ENCODE measurements at regions not wholly inside any gene's neighbourhood (a gene's known extent, or its start where the extent isn't known, plus 50 kb on each side); places are given as distances from the start of the nearest gene placed in this dataset.
A peak's percentile ranks its signal among the peaks of the same experiment; 100 is the strongest.

GRCh38 chr6:138570725-138571029, 71.4 kb upstream of the NHSL1 start:
- Histone ChIP-seq H3K27ac (ENCODE audit: low read depth, low read length) (no peak overlapping the region), H3K4me3 (ENCODE audit: low read length in 2 of 2) (no peak overlapping the region), H3K27me3 (ENCODE audit: insufficient read depth, low read length) (no peaks in the 10 kb centered on the region), H3K9me3 (ENCODE audit: control insufficient read depth in 1 of 2, low read length in 2 of 2) (no peaks in the 10 kb centered on the region), H3K36me3 (ENCODE audit: insufficient read depth, low read length) (no peaks in the 10 kb centered on the region), H3K4me1 (ENCODE audit: insufficient read depth, low read length) (no peaks in the 10 kb centered on the region)
- ChIA-PET POLR2A (ENCODE audit: partially characterized antibody) (no interaction called here), CTCF (ENCODE audit: partially characterized antibody) (interaction anchor here (0.9 kb wide), 1 partner anchor 13 kb away, joined by 3 read pairs; no protein-coding TSS in a partner anchor)
- intact Hi-C loops (cut with micrococcal nuclease): no loop called here
- DNase-seq: no peak
- H3K27me3 Mint-ChIP-seq: peaks cover 10 to 16% of the 10 kb centered on the region in 2 donors
- no peaks in the 10 kb centered on the region for H3K36me3 Mint-ChIP-seq
- H3K27ac Mint-ChIP-seq: no peak overlapping the region
- peaks cover 0 to 4% (median 2%) of the 10 kb centered on the region in 4 donors for H3K4me1 Mint-ChIP-seq
- no peak overlapping the region for H3K4me3 Mint-ChIP-seq
- H3K9me3 Mint-ChIP-seq: no peaks in the 10 kb centered on the region

- intact Hi-C loops (cut with micrococcal nuclease): no loop called here
- H3K4me3 Mint-ChIP-seq: no peak overlapping the region
- H3K9me3 Mint-ChIP-seq: no peaks in the 10 kb centered on the region
- H3K36me3 Mint-ChIP-seq: no peaks in the 10 kb centered on the region
- no peak overlapping the region for H3K27ac ChIP-seq (ENCODE audit: low read depth, low read length)
- no peaks in the 10 kb centered on the region for H3K9me3 ChIP-seq (ENCODE audit: control insufficient read depth in 1 of 2, low read length in 2 of 2)
- H3K4me1 Mint-ChIP-seq: peaks cover 0 to 4% (median 2%) of the 10 kb centered on the region in 4 donors
- no peak for DNase-seq
- H3K27ac Mint-ChIP-seq: no peak overlapping the region
- H3K36me3 ChIP-seq (ENCODE audit: insufficient read depth, low read length): no peaks in the 10 kb centered on the region
- H3K27me3 Mint-ChIP-seq: peaks cover 10 to 16% of the 10 kb centered on the region in 2 donors
- H3K4me1 ChIP-seq (ENCODE audit: insufficient read depth, low read length): no peaks in the 10 kb centered on the region
- no peaks in the 10 kb centered on the region for H3K27me3 ChIP-seq (ENCODE audit: insufficient read depth, low read length)
- CTCF ChIA-PET (ENCODE audit: partially characterized antibody): no interaction called here
- POLR2A ChIA-PET (ENCODE audit: partially characterized antibody): no interaction called here
- no peak overlapping the region for H3K4me3 ChIP-seq (ENCODE audit: low read length in 2 of 2)
These were observed 71.9 kb upstream of the NHSL1 start for GRCh38 chr6:138571181-138571580.

GRCh38 chr6:138571585-138572166, 72.4 kb upstream of the NHSL1 start:
- Histone ChIP-seq H3K27me3 (ENCODE audit: insufficient read depth, low read length) (no peaks in the 10 kb centered on the region), H3K9me3 (ENCODE audit: control insufficient read depth in 1 of 2, low read length in 2 of 2) (no peaks in the 10 kb centered on the region), H3K36me3 (ENCODE audit: insufficient read depth, low read length) (no peaks in the 10 kb centered on the region), H3K4me3 (ENCODE audit: low read length in 2 of 2) (no peak overlapping the region), H3K4me1 (ENCODE audit: insufficient read depth, low read length) (no peaks in the 10 kb centered on the region), H3K27ac (ENCODE audit: low read depth, low read length) (no peak overlapping the region)
- Mint-ChIP-seq H3K9me3 (no peaks in the 10 kb centered on the region), H3K4me1 (peaks cover 0 to 4% (median 2%) of the 10 kb centered on the region in 4 donors), H3K36me3 (no peaks in the 10 kb centered on the region), H3K27me3 (peaks cover 10 to 16% of the 10 kb centered on the region in 2 donors), H3K4me3 (peak overlapping the region in 2 of 8 donors; percentile 55 to 59), H3K27ac (no peak overlapping the region)
- ChIA-PET POLR2A (ENCODE audit: partially characterized antibody) (no interaction called here), CTCF (ENCODE audit: partially characterized antibody) (no interaction called here)
- intact Hi-C loops (cut with micrococcal nuclease): no loop called here
- no peak for DNase-seq

- Mint-ChIP-seq H3K36me3 (no peaks in the 10 kb centered on the region), H3K4me3 (peak overlapping the region in 4 of 8 donors; percentile 1 to 55 (median 24)), H3K9me3 (no peaks in the 10 kb centered on the region), H3K27me3 (peaks cover 10 to 16% of the 10 kb centered on the region in 2 donors), H3K4me1 (peaks cover 0 to 4% (median 2%) of the 10 kb centered on the region in 4 donors), H3K27ac (no peak overlapping the region)
- DNase-seq: no peak
- intact Hi-C loops (cut with micrococcal nuclease): no loop called here
- Histone ChIP-seq H3K27ac (ENCODE audit: low read depth, low read length) (no peak overlapping the region), H3K4me1 (ENCODE audit: insufficient read depth, low read length) (no peaks in the 10 kb centered on the region), H3K27me3 (ENCODE audit: insufficient read depth, low read length) (no peaks in the 10 kb centered on the region), H3K36me3 (ENCODE audit: insufficient read depth, low read length) (no peaks in the 10 kb centered on the region), H3K9me3 (ENCODE audit: control insufficient read depth in 1 of 2, low read length in 2 of 2) (no peaks in the 10 kb centered on the region), H3K4me3 (ENCODE audit: low read length in 2 of 2) (no peak overlapping the region)
- POLR2A ChIA-PET (ENCODE audit: partially characterized antibody): no interaction called here
- CTCF ChIA-PET (ENCODE audit: partially characterized antibody): interaction anchor here (0.6 to 1.9 kb wide), 2 partner anchors 16 to 198 kb away, joined by 3 to 4 read pairs; no protein-coding TSS in a partner anchor
These were observed 73.0 kb upstream of the NHSL1 start for GRCh38 chr6:138572167-138572875.

- no peak overlapping the region for H3K27ac ChIP-seq (ENCODE audit: low read depth, low read length)
- H3K4me1 ChIP-seq (ENCODE audit: insufficient read depth, low read length): no peaks in the 10 kb centered on the region
- Mint-ChIP-seq H3K9me3 (no peaks in the 10 kb centered on the region), H3K27me3 (peaks cover 10 to 16% of the 10 kb centered on the region in 2 donors), H3K27ac (no peak overlapping the region), H3K4me1 (peaks cover 0 to 4% (median 2%) of the 10 kb centered on the region in 4 donors), H3K4me3 (peak overlapping the region in 1 of 8 donors; percentile 32), H3K36me3 (no peaks in the 10 kb centered on the region)
- H3K36me3 ChIP-seq (ENCODE audit: insufficient read depth, low read length): no peaks in the 10 kb centered on the region
- CTCF ChIA-PET (ENCODE audit: partially characterized antibody): interaction anchor here (1.9 kb wide), 1 partner anchor 16 kb away, joined by 4 read pairs; no protein-coding TSS in a partner anchor
- no peak overlapping the region for H3K4me3 ChIP-seq (ENCODE audit: low read length in 2 of 2)
- H3K27me3 ChIP-seq (ENCODE audit: insufficient read depth, low read length): no peaks in the 10 kb centered on the region
- POLR2A ChIA-PET (ENCODE audit: partially characterized antibody): interaction anchor here (0.8 kb wide), 1 partner anchor 1158 kb away, joined by 3 read pairs; no protein-coding TSS in a partner anchor
- DNase-seq: no peak
- intact Hi-C loops (cut with micrococcal nuclease): no loop called here
- H3K9me3 ChIP-seq (ENCODE audit: control insufficient read depth in 1 of 2, low read length in 2 of 2): no peaks in the 10 kb centered on the region
These were observed 73.6 kb upstream of the NHSL1 start for GRCh38 chr6:138572885-138573284.

- ChIA-PET CTCF (ENCODE audit: partially characterized antibody) (interaction anchor here (0.6 to 3.1 kb wide), 5 partner anchors 9 to 34 kb away, joined by 3 to 13 read pairs (median 3); no protein-coding TSS in a partner anchor), POLR2A (ENCODE audit: partially characterized antibody) (no interaction called here)
- Mint-ChIP-seq H3K27ac (no peak overlapping the region), H3K36me3 (no peaks in the 10 kb centered on the region), H3K4me3 (no peak overlapping the region), H3K4me1 (peaks cover 0 to 4% (median 2%) of the 10 kb centered on the region in 4 donors), H3K9me3 (no peaks in the 10 kb centered on the region), H3K27me3 (peaks cover 5 to 16% of the 10 kb centered on the region in 2 donors)
- H3K27me3 ChIP-seq (ENCODE audit: insufficient read depth, low read length): no peaks in the 10 kb centered on the region
- no peaks in the 10 kb centered on the region for H3K9me3 ChIP-seq (ENCODE audit: control insufficient read depth in 1 of 2, low read length in 2 of 2)
- no peak overlapping the region for H3K4me3 ChIP-seq (ENCODE audit: low read length in 2 of 2)
- no peak overlapping the region for H3K27ac ChIP-seq (ENCODE audit: low read depth, low read length)
- no peak for DNase-seq
- H3K36me3 ChIP-seq (ENCODE audit: insufficient read depth, low read length): no peaks in the 10 kb centered on the region
- intact Hi-C loops (cut with micrococcal nuclease): no loop called here
- no peaks in the 10 kb centered on the region for H3K4me1 ChIP-seq (ENCODE audit: insufficient read depth, low read length)
These were observed 76.0 kb upstream of the NHSL1 start for GRCh38 chr6:138575257-138575656.

- Histone ChIP-seq H3K27me3 (ENCODE audit: insufficient read depth, low read length) (no peaks in the 10 kb centered on the region), H3K27ac (ENCODE audit: low read depth, low read length) (no peak overlapping the region), H3K4me1 (ENCODE audit: insufficient read depth, low read length) (no peaks in the 10 kb centered on the region), H3K9me3 (ENCODE audit: control insufficient read depth in 1 of 2, low read length in 2 of 2) (no peaks in the 10 kb centered on the region), H3K36me3 (ENCODE audit: insufficient read depth, low read length) (no peaks in the 10 kb centered on the region), H3K4me3 (ENCODE audit: low read length in 2 of 2) (no peak overlapping the region)
- H3K4me3 Mint-ChIP-seq: no peak overlapping the region
- no peak overlapping the region for H3K27ac Mint-ChIP-seq
- POLR2A ChIA-PET (ENCODE audit: partially characterized antibody): no interaction called here
- peaks cover 0 to 4% (median 2%) of the 10 kb centered on the region in 4 donors for H3K4me1 Mint-ChIP-seq
- H3K27me3 Mint-ChIP-seq: peaks cover 5 to 16% of the 10 kb centered on the region in 2 donors
- no peak for DNase-seq
- CTCF ChIA-PET (ENCODE audit: partially characterized antibody): interaction anchor here (1.3 to 3.1 kb wide), 2 partner anchors 15 to 18 kb away, joined by 3 to 13 read pairs; no protein-coding TSS in a partner anchor
- intact Hi-C loops (cut with micrococcal nuclease): no loop called here
- H3K36me3 Mint-ChIP-seq: no peaks in the 10 kb centered on the region
- H3K9me3 Mint-ChIP-seq: no peaks in the 10 kb centered on the region
These were observed 77.0 kb upstream of the NHSL1 start for GRCh38 chr6:138576313-138576712.
